Medulla oblongata (tissue), 1 donor: ENCODE measurements at regions not wholly inside any gene's neighbourhood (a gene's known extent, or its start where the extent isn't known, plus 50 kb on each side); places are given as distances from the start of the nearest gene placed in this dataset.

ENCODE experiments used
- DNase-seq: peaks from one replicate; pipeline ENCODE4 v3.0.0-alpha.2; 2015; ENCODE audit errors: extremely low spot score

DNA sequence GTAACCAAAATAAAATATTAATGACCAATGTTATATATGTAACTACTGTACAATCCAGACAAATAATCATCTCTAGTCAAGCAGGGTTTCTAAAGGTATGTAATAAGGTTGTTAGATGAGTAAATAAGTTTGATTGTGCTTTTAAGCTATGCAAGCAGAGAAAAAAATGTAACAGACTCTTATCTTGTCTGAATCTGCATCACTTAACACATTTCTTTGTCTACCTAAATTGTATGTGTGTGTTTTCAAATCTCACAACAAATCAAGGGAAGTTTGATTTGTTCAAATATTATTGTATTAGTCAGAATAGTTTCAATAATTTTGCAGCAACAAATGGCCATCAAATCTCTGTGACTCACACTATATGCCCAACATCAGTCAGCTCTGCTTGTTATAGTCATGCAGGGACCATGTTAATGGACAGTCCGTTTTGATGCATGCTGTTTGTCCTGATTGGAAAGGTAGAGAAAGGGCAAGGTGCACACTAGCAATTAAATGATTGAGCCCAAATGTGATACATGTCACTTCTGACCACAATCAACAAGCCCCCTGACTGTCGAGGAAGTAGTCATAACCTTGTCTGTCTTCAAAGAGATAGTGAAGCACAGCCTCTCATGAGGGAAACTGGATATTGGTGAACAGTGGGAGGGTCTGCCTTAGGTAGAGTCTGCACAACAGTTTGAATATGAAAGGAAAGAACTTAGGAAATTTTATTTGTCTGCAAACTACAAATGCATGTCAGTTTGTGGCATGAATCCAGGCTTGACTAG is 349.4 kb upstream of the SATB1 start:
- DNase-seq: no peak

DNA sequence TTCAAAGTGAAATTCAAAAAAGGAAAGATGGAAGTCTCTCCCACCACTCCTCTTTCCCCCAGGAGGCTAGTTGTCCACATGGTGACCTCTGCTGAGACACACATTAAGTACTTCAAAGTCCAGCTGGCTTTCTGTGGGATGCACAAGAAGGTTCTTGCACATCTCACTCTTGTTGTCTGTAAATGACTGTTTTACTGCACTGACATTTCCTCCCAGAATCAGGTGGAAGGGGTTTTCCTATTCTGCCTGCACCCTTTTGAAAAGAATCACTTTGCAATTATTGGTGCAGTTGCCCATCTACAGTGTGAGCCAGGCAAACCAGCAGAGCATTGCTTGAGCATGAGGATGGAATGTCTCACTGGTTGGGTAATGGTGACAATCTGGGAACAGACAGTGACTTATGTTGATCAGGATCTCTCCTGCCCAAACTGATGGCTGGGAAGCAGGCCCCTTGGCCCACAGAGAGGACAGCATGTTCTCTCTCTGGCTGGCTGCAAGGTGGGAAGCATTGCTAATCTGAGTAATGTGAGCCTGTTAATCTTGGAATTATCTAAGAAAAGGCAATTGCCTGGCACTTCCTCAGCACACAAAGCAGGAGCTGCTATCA is 347.7 kb upstream of the SATB1 start:
- no peak for DNase-seq

DNA sequence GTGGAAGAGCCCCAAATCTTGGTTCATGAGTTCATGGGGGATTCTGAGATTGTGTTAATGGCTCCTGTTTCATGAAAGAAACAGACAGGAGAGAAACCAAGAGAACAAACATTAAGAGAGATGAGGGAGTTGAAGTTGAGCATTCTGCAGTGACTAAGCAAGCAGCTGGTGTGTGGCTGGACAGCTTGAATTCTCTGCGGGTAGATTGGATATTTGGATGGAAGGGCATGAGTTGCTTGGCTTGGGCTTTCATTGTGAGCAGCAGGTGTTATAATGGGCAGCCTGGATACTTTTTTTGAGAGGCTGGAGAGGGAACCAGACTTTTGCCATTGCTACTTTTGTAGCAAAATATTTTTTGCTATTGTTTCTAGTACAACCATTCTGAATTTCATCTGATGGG is 346.8 kb upstream of the SATB1 start:
- DNase-seq: no peak

DNA sequence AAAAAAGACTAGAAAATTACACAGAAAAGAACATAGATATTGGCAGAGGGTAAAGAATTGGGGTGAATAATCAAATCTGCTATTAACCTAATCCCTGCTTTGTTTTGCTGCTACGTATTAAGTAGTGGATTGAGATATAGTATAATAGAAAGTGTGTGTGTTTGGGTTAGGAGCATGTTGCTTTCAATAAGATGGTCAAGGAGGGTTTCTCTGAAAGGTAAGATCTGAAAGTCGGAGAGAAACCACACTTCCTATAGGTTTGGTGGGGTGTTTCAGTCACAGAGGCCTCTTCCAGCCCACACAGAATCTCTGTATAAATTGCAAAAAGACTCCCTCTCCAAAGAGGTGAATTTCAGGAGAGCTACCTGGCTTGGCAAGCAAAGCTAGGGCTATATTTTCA is 345.7 kb upstream of the SATB1 start:
- no peak for DNase-seq

DNA sequence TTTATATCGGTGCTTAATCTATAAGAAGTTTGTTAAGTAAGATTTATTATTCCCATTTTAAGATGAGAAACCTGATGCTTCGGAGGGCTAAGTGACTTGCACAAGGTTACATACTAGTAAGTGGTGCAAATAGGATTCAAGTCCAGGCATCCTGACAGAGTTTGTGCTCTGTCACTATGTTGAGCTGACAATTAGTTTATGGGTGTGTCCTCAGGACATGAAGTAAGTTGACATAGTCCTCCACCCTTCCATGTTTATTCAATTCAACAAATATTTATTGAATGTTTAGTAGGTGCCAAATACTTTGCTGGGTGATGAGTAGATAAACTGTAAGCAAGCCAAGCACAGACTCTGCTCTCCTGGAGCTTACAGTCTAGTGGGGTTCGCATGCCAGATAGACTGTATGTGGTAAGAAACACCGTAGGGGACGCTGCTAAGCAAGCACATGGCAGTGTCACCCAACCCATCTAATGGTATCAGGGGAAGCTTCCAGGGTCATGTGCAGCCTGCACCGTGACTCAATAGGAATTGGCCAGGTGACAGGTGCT is 342.7 kb upstream of the SATB1 start:
- no peak for DNase-seq

DNA sequence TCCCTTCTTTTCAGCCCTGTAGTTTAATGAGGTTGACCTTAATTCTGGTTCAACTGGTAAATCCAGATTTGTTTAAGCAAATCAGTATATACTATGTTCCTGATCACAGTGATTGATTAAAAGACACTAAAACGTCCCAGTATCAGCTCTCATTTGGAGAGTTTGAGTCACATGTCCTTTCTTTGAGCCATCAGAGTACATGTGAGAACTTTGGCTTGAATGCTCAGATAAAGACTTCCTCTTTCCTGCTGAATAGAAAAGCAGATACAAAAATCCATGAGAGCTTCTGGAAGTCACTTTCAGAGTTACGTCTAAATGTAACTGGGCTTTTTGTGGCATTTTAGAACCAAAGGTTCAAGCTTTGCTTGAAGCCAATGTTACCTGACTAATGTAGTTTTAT is 341.8 kb upstream of the SATB1 start:
- DNase-seq: peak; percentile 20

DNA sequence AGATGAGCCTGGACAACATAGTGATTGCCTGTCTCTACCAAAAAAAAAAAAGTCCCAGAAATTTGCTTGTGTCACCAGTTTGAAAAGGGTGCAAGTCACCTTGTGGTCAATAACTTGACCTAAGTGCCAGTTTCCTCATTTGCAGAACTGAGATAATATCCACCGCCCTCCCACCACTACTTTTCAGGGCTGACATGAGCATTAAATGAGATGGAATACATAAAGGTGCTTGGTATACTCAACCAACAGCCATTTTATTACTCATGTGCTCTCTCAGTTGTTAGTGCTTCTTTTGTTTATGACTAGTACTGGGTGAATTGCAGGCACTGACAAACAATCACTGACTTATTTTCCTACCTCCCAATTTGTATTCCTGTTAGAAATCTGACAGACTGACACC is 340.5 kb upstream of the SATB1 start:
- no peak for DNase-seq

DNA sequence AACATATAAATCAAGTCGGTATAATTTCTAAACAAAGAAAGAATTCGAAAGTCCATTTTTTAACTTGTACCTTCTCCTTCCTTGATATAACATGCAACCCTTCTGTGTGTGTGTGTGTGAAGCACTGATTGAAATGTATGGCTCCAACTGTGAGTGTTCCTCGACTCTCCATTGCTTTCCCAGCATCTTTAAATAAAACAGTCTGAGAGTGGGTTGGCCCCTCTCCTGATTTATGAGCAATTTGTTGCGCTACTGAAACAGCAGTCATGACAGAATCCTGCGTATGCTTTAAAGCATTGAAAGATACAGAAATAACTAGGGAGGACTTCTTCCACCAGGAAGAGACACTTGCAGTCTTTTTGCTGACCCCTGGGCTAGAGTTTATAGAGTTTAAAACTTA is 340.0 kb upstream of the SATB1 start:
- DNase-seq: no peak

DNA sequence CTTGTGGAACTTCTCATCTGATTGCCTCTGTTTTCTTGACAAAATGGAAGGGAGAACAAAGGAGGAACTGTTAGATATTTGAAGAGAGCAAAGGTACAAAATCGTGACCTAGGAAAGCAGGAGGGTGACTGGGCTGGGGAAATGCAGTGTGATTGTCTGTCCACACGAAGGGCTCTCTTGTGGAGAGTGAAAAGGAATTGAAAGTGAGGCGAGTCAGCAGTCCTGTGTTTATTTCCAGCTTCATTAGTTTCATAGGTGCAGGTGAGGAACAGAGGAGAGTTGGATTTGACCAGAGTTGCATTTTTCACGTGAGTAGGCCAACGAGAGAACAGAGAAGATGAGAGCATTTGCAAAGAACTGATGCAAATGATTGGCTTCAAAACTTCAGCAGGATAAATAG is 336.4 kb upstream of the SATB1 start:
- no peak for DNase-seq

DNA sequence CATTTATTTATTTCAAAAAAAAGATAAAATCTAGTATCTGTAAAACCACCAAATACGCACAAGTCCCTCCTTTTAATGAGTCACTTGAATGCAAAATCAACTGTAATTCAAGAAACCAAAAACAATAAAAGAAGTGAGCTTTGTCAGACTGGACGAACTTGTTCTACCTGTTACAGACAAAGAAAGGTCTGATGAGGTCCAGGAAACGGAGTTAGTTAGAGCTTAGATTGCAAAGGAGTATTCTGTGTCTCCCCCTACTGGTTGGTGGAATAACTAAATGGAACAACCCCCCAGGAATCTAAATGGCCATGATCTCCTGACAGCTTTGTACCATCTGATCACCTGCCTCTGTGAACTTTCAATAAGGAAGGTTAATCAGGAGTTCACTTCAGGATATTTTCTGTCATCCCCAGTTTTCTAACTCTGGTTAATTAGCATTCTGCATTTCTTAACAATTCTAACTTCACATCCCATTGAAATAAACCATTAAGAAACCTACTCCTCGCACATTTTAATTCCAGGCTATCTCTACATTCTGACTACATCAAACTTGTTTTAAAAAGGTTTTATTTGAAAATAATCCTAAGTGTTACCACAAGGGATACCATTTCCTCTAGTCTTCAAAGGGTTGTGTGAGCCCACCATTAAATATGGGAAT is 333.0 kb upstream of the SATB1 start:
- peak; percentile 64 for DNase-seq

DNA sequence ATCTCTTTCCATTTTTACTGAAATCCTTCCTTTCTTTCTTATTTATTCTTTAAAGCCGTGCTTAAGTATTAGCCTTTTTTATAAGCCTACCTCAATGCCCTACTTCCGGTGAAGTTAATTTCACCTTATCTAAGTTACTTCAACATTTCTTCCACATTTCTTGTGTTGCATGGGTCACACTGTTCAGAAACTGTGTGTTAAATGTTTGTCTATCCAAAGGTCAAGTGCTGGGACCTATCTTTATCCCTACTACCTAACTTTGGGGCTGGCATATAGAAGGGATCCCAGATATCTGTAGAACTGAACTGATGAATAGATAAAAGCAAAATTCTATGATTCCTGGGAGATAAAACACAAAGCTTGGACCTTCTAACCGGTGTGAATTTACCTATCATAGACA is 332.3 kb upstream of the SATB1 start:
- DNase-seq: no peak

DNA sequence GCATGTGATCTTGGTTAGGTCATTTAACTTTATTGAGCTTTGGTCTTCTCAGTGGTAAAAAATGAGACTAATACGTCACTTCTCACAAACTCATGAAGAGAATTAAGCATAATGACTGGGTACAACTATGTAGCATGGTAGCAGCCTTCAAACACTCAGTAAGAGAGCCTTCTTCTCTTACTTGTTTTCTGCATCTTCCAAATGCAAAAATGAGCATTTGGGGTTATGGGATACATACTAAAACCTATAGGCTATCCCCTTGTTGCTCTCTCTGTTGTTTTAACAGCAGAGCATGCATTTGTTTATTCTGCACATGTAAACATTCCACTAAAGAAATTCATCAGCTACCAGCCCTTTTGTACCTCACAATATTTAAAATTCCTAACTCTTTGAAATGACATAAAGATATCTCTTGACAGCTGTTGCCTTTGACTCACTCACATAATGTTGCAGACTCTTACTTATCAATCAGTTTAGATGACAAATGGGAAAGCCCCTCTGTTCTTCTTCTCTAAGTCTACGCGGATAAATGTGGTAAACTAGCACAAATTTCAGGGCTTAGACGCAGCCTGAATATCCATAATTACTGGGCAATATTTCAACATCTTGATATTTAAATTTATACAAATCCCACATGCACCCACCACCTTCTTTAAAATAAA is 327.3 kb upstream of the SATB1 start:
- DNase-seq: no peak

DNA sequence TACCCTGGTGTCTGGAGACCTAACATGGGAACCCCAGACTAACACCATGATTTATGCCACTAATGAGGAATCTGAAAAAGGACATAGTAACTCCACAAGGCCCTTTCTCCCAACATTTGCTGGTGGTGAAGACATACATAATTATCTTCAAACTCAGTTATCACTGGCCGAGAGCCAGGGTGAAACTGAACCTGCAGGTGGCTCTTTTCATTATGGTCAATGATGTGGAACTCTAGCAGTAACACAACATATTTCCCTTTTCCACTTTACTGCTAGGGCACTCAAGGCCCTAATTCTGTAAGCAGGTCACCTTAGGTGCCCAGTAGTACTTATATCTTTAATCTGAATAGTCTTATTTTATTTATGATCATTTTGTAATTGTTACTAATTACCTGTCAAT is 326.4 kb upstream of the SATB1 start:
- DNase-seq: no peak

DNA sequence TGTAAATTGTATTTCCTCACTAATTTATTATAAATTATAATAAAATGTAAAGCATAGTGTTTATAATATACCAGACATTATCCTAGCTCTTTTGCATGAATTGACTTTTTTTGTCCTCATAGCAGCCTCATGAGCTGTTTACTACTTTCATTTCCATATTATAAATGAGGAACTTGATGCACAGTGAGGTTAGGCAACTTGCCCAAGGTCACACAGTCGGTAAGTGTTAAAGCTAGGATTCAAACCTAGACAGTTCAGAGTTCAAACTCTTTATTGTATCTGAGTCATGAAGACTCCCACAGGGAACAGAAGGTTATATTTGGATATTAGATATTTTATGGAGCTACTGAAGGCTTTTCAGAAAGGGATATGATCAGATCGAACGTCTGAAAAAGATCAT is 322.2 kb upstream of the SATB1 start:
- no peak for DNase-seq

DNA sequence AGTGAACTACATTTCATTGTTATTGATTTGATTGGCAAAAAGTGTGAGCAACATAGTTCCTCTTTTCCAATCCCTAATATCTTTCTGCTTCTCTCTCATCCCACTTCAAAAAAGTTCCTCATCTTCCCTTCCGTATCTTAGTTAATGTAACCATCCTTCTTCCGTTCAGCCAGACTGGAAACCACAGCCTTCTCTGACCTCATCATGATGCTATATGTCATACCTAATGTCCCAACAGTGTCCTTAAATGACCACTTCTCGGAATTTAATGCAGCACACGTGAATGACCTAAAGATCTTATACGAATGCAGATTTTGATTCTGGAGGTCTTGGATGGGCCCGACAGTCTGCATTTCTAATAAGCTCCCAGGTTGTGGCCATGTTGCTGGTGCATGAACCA is 320.3 kb upstream of the SATB1 start:
- DNase-seq: peak; percentile 36

DNA sequence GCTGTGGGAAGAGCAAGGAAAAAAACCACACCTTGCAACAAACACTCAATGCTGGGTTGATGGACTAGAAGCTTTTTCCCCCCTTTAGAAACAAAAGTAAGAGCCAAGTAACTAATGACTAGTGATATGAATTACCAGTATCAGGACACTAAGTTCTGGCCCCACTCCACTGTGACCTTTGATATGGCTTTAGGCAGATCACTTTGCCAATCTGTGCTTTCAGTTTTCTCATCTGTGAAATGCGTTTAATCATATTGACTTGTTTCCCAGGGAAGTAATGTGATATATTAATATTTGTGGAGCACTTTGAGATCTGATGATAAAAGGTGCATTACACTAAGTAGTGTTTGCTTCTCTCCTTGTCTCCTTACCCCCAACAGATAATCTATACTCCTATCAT is 319.3 kb upstream of the SATB1 start:
- DNase-seq: no peak

DNA sequence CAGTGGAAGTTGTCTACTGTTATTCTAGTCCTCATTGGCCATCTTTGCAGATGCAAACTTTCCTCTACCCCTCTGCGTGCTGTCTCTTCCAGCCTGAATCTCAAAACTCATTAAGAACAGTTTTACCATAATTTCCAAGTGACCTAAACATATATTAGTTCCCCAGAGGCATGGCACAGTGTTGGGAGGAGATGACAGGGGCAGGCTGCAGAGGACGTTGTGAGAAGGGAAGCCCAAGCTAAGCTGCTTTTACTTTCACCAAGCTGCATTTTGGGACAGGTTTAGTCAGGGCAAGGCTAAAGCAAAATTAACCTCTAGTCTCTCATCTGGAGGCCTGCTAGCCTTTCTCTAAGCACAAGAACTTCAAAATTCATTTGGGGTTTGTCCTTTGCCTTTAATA is 318.6 kb upstream of the SATB1 start:
- DNase-seq: no peak

DNA sequence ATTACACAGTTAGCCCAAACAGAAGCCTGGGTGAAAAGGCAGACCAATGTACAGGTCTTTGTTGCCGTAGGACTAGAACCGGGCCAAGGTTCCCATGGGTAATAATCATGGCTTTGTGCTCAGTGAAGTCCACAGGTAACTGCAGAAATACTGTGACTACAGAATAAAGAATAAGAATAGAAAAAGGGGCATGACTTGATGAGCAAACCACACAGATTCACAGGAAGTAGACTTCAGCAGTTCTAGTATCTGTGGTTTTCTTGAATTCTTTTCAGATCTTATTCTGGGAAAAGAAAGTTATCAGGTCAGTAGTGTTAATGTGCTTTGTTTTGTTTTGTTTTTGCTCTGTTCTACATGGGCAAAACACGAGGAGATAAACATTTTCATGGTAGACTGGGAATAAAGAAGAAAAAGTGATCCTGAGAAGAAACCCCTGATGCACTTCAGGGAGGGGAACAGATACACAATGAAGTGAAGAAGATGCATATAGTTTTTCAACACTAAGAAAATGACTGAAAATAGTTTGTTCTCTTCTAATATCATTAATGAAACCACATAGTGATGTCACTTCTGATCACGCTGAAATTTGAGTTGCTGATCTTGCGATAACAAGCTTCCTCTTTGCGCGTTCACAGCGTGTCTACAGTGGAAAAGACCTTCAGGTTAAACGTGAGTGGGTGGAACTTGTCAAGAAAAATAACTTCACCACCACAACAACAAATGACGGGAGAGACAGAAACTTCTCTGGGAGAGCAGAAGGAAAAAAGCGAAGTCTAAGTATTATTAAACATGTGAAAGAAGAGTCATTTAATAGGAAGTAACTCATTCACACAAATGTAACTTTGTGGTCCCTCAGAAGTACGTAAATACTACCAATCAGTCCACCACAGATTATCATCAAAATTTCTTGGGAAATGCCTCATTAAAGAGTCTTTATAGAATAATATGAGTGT is 315.8 kb upstream of the SATB1 start:
- DNase-seq: peak; percentile 51

DNA sequence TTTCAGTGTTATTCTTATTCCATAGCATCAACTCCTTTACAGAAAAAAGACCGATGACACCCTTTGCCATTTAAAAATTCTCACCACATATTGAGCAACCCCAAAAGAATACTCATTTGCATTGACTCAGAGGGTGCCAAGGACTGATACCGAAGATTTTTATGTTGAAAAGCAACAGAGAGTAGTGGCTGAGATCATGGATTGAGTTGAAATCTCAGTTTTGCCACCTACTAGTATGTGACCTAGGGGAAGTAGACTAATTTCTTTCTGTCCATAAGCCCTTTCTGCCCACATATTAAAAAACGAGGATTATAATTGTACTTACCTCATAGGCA is 313.9 kb upstream of the SATB1 start:
- no peak for DNase-seq

DNA sequence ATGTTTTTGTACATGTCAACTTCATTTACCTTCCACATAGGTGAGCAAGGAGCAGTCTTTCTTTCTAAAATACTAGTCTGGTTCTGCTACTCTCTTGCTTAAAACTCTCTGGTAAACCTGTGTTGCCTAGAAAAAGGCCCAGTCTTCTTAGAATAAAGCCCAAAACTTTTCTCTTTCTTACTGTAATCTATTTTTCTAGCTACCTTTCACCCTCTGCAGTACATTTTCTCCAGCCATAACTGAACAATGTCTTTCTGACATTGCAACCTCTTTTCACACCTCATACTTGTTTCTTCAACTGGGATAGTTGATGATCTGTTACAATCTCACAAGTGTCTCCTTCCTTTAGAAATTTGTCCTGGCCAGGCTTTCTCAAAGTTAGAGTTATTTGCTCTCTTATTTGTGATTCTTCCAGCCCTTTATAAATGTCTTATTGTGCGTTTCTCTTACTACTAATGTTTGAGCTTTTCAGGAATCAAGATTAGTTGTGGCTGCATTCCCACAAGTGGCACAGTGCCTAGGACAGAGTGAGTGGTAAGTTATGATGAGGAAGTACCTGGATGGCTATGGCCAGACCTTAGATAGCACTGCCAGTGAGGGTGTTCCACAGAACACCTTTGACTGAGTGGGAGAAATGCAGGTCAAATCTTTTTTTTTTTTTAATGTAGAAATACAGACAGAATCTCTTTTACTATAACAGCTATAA is 313.4 kb upstream of the SATB1 start:
- no peak for DNase-seq

DNA sequence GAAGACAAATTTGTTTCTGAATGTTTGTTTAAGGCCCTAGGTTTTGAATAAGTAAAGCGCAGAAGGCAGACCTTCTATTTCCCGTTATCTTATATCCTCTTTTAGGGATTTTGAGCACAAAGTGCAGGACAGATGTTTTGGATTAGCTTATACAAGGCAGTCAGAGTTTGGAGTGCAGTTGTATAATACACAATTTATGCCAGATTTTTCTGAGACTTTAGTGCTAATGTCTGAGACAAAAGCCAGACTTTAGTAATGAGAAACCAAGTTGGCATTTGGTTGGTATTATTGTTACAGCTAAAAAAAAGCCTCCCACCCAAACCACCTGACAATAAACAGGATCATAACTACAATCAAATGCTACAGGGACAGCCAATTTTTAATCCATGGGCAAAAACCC is 309.9 kb upstream of the SATB1 start:
- no peak for DNase-seq
